NCI-H748 treated with DMSO at 0.1 percent for 48 hours (cell line): ENCODE measurements at regions not wholly inside any gene's neighbourhood (a gene's known extent, or its start where the extent isn't known, plus 50 kb on each side); places are given as distances from the start of the nearest gene placed in this dataset.
A peak's percentile ranks its signal among the peaks of the same experiment; 100 is the strongest.
"Not testable (repeated sequence)": the region's sequence is repeated elsewhere in the genome, so short reads cannot be mapped to it uniquely, and the experiment has no call there.

Source experiments
- DNase-seq: peaks from one replicate; lab custom pipeline; 2025; lab: John Stamatoyannopoulos, UW

DNA sequence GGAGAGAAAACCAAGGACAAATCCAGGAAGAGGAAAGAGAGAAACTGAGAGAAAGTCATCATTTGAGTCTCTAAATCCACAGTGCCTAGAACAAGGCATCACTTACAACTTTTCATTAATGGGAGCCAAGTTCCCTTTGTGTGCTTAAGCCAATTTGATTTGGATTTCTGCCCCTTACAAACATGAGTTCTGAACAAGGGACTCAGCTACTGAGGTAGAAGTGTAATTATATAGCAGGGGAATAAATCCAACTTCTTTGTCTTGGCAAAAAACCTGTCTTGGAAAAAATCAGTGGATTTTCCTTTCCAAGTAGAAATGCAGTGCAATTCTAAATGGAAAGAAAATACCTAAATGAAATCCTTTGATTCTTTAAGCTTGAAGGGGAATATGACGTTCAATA is 307.2 kb upstream of the CNTN3 start:
- no peak for DNase-seq

- no peak for DNase-seq
Observed at GRCh38 chr3:74920721-74921350, 306.4 kb upstream of the CNTN3 start.

- no peak for DNase-seq
Observed at GRCh38 chr3:74916696-74917095, 302.2 kb upstream of the CNTN3 start.

GRCh38 chr3:74906181-74906580 is 291.7 kb upstream of the CNTN3 start:
- DNase-seq, result no peak

DNA sequence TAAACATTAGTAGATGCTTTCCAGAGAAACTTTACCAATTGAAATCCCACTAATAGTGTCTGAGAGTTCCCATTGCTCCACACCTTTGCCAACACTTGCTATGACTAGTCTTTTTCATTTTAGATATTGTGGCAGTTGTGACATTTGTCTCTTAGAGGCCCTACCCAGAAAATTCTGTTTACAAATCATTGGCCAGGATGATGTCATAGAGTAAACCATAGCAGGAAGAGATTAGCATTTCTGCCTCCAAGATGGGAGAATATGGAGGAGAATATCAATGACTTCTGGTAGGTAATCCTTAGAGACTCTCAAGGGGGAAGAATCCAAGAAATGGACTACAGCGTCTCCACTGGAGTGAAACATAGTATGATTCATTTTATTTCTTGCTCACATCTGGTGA is 291.0 kb upstream of the CNTN3 start:
- no peak for DNase-seq

DNA sequence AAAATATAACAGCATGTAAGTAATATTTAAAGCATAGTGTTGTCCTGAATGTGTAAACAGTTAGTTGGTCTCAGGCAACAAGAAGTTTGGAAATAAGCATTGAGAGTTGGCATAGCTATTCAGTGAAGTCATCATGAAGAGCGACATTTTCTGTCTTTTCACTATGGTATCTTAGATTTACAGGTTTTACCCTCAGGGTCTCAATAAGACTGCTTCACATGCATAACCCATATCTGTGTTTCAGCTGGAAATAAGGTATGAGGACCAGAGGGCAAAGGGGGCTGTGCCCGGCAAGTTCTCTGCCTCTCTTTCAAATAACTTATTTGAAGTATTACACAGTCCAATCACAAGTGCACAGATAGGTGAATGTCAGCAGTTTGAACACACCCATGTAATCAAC is 290.2 kb upstream of the CNTN3 start:
- no peak for DNase-seq

DNA sequence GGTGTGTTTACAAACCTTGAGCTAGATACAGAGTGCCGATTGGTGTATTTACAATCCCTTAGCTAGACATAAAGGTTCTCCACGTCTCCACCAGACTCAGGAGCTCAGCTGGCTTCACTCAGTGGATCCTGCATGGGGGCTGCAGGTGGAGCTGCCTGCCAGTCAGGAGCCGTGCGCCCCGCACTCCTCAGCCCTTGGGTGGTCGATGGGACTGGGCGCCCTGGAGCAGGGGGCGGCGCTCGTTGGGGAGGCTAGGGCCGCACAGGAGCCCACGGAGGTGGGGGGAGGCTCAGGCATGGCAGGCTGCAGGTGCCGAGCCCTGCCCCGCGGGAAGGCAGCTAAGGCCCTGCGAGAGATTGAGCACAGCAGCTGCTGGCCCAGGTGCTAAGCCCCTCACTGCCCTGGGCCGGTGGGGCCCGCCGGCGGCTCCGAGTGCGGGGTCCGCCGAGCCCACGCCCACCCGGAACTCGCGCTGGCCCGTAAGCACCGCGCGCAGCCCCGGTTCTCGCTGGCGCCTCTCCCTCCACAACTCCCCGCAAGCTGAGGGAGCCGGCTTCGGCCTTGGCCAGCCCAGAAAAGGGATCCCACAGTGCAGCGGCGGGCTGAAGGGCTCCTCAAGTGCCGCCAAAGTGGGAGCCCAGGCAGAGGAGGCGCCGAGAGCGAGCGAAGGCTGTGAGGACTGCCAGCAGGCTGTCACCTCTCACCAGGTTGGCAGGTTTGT is 285.5 kb upstream of the CNTN3 start:
- DNase-seq, result not testable (repeated sequence)

GRCh38 chr3:74897006-74897405 is 282.5 kb upstream of the CNTN3 start:
- DNase-seq, result peak; percentile 30

GRCh38 chr3:74891312-74891711 is 276.9 kb upstream of the CNTN3 start:
- no peak for DNase-seq

DNA sequence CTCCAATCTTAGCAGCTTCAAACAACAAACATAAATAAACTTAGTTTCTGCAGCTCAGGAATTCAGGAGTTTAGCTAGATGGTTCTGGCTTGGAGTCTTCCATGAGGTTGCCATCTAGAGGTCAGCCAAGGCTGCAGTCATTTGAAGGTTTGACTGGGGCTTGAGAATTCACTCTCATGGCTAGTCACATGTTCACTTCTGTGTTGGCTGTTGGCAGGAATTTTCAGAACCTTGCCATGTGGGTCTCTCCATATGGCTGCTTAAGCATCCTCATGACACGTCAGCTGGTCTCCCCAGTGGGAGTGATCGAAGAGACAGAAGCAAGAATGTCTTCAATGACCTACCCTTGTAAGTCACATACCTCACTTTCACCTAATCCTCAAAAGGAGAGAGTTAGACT is 269.2 kb upstream of the CNTN3 start:
- DNase-seq, result no peak

DNA sequence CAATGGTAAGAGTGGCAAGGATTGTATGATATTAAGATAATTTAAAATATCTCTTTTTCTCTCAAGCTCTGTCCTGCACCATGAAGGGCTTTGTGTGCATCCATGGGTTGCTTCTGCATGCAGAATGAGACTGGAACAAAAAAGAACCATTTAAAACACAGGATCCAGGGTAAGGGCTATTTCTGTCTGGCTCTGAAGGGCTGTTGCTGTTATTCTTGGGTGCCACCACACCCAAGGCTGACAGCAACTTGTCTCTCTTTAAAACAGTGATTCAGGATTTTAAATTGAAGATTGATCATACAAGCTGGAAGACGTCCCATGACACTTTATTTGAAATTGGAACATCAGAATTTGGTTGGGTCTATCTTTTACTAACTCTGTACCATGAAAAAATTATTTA is 268.8 kb upstream of the CNTN3 start:
- no peak for DNase-seq

DNA sequence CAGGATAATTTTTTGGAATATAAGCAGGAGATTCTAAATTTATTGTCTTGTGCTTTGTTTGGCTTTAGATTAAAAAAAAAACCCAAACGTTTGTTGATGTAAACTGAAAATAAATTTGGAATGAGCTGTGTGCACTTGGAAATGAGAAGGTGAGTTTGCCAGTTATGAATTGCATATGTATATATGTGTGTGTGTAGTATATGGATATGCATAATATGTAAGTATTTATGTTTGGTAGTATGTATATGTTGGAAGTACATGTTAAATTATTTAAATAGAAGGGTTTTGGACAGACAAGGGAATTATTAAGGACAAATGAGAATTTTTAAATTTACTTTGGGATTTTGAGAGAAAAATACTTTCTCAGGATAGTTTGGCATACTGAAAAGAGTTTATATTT is 265.8 kb upstream of the CNTN3 start:
- DNase-seq, result no peak

GRCh38 chr3:74866357-74867030 is 252.0 kb upstream of the CNTN3 start:
- no peak for DNase-seq

- DNase-seq, result no peak
Observed at GRCh38 chr3:74862476-74862875, 248.0 kb upstream of the CNTN3 start.

- DNase-seq, result no peak
Observed at GRCh38 chr3:74861211-74861610, 246.8 kb upstream of the CNTN3 start.

DNA sequence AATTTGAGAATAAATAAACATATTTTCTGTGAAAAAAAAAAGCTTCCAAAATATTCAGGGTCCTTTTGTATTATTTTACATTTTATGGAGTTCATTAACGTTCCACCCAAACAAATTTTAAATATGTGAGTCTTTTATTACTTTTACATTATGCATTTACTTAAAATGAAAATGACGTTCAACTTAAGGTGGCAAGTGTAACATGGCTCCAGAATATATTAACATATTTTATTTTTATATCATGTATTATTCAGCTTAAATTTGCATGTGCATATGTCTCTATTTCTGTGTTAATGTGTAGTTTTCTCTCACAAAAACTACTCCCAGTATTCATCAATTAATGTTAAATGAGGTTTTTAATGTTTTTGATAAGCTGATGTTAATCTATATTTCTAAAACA is 243.6 kb upstream of the CNTN3 start:
- no peak for DNase-seq

- no peak for DNase-seq
Observed at GRCh38 chr3:74850381-74850780, 235.9 kb upstream of the CNTN3 start.

DNA sequence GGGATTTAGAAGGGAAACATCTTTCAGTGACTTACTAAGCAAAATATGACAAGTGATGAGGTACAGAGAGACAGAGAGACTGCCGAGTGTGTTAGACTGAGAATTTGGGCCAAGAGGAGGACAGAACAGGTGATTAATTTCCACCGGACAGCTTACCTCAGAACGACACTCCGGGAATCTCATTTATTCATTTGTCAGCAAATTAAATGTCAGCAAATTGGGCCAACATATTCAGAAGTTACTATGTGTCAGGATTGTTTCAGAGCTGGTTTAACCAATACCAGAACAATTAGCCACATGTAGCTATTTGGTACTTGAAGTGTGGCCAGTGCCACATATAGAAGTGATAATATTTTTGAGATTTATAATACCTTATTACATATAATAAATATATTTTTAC is 232.6 kb upstream of the CNTN3 start:
- DNase-seq, result no peak

DNA sequence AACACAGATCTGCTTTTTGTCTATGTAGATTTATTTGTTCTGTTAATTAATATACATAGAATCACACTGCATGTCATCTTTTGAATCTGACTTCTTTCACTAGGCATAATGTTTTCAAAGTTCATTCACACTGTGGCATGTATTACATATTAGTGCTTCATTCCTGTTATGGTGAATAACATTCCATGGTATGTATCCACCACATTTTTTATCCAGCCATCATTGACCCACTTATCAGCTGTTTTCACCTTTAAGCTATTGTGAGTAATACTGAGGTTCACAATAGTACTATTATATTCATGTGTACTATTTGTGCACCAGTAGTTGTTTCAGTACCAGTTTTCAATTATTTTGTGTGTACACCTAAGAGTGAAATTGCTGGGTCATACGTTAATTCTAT is 230.6 kb upstream of the CNTN3 start:
- no peak for DNase-seq

GRCh38 chr3:74844428-74844827 is 230.0 kb upstream of the CNTN3 start:
- no peak for DNase-seq

DNA sequence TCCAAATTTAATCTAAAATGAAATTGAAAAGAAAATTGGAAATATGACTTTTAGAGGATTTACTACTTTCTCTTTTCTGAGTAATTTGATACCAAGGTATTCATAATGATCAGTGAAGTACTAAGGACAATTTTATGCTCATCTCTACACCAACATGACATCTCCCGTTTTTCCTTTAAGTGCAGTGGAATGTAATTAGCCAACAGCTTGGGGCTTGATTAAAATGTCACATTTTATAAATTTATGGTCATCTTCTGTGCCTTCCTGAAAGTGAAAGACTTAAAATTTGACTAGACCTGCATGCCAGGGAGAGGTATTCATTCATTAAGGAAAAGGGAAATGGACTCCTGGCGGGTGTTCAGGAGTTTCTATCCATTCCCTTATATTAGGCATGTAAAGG is 228.2 kb upstream of the CNTN3 start:
- no peak for DNase-seq

DNA sequence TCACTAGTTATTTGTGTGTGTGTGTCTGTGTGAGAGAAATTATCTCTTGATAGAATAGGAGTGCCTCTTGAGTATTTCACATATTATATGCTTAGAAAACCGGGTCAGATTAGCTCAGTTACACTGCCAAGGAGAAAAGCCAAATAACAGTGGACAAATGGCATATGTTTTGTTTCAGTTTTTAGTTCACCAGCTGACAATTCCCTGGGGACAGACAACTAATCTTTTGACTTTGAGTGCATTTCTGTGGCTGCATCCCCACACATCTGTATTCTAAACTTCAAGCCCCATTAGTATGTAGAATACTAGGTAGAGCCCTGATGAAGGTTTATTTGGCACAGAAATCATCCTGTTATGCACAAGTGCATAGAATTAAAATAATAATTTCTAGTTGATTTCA is 227.7 kb upstream of the CNTN3 start:
- no peak for DNase-seq

DNA sequence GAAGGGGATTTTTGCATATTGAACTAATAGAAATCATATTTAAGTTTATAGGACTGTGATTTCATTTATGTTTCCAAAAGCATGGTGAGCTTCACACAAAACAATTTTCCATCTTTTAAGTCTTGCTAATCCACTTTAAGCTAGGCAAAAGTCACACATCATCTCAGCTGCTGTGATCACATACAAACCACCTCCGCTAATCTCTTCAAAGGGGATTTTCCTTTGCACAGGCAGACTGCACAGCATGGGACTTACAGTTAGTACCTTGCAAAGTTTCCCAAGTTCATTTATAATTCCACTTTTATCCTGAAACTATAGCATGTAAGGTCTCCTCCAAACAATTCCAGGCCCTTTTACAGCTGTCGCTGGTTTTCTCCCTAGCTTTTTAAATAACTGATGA is 225.1 kb upstream of the CNTN3 start:
- DNase-seq, result no peak

DNA sequence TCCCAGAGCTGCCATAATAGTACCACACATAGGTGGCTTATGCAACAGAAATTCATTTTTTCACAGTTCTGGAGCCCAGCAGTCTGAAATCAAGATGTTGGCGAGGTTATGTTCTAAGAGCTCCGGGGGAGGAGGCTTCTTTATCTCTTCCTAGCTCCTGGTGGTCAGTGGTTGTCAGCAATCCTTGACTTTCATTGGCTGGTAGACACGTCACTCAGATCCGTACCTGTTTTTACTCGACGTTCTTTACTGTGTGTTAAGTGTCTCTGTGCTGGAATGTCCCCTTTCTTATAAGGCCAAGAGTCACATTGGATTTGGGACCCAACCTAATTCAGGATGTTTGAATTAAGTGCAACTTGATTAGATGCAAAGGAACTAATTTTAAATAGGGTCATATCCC is 218.5 kb upstream of the CNTN3 start:
- no peak for DNase-seq
